ENCODE measurements at regions not wholly inside any gene's neighbourhood (a gene's known extent, or its start where the extent isn't known, plus 50 kb on each side); places are given as distances from the start of the nearest gene placed in this dataset.

- TF ChIP-seq CTCF (conservative IDR thresholded peaks at IDR 0.05) (no peak), EZH2 (IDR thresholded peaks at IDR 0.05; ENCODE audit: low read depth) (no peak)
Observed at GRCh38 chr2:3039188-3040065, 338.2 kb downstream of the EIPR1 start.

Measured in PC-9 (cell line).